Transverse colon (tissue), 4 donors: ENCODE measurements at regions not wholly inside any gene's neighbourhood (a gene's known extent, or its start where the extent isn't known, plus 50 kb on each side); places are given as distances from the start of the nearest gene placed in this dataset.
"Not testable (repeated sequence)": the region's sequence is repeated elsewhere in the genome, so short reads cannot be mapped to it uniquely, and the experiment has no call there.

Source experiments
- DNase-seq: peaks from one replicate; pipeline ENCODE4 v3.0.0-alpha.2; 2019
- H3K27ac ChIP-seq, 4 donors: fragments of 200-600 bp; sonication (generic); 2 replicates each; pipeline ENCODE4 v1.5.1; 2016 to 2018; ENCODE audit warnings: inconsistent platforms in 4 of 4
- H3K27me3 ChIP-seq: fragments of 200-600 bp; sonication (generic); 2 replicates; pipeline ENCODE4 v1.5.1; 2017; ENCODE audit warnings: inconsistent platforms
- H3K36me3 ChIP-seq, 4 donors: fragments of 200-600 bp; sonication (generic); 2 replicates each; pipeline ENCODE4 v1.5.1; 2017 to 2019; ENCODE audit warnings: inconsistent platforms in 4 of 4
- H3K4me1 ChIP-seq, 4 donors: fragments of 200-600 bp; sonication (generic); 2 replicates each; pipeline ENCODE4 v1.5.1; 2017 to 2020; ENCODE audit warnings: inconsistent platforms in 4 of 4
- H3K4me3 ChIP-seq, 4 donors: fragments of 200-600 bp; sonication (generic); 1 replicate in 1 of 4; 2 replicates in 3 of 4; pipeline versions ENCODE4 v1.5.1 to v1.6.1; 2017 to 2019; ENCODE audit warnings: inconsistent platforms in 4 of 4
- H3K9me3 ChIP-seq, 2 donors: fragments of 200-600 bp; sonication (generic); 2 replicates each; pipeline ENCODE4 v1.5.1; 2017 to 2019; ENCODE audit warnings: inconsistent platforms in 2 of 2
- WGBS, 2 donors: methylation state at CpG; one replicate each; pipeline ENCODE4 v1.1.5; 2018; ENCODE audit warnings: low coverage in 1 of 2; 5-methylcytosine and 5-hydroxymethylcytosine counted together
- in situ Hi-C, 4 donors: fragments of 200-750 bp; cut with MboI; loops; one replicate each; pipeline versions ENCODE4 v1.15.0 to v1.15.1; 2017; ENCODE audit warnings: low sequenced_read_pairs in 3 of 4, low pct_ligation_motif_present in 1 of 4, low pct_unique_long_range_greater_than_20kb in 1 of 4
- intact Hi-C: fragments of 100-400 bp; cut with DNase I; formaldehyde crosslinking; loops from one replicate; pipeline ENCODE4 v1.15.1; 2023; ENCODE audit warnings: low total_unique reads

GRCh38 chr9:66046992-66047391, 310.0 kb downstream of the FOXD4L4 start:
- intact Hi-C loops, H3K27ac ChIP-seq, H3K9me3 ChIP-seq, DNase-seq, H3K36me3 ChIP-seq, in situ Hi-C loops, H3K4me1 ChIP-seq, H3K27me3 ChIP-seq, H3K4me3 ChIP-seq: not testable (repeated sequence)
- no CpG with 5 or more reads among the region's 8 CpGs for WGBS, 2 donors

DNA sequence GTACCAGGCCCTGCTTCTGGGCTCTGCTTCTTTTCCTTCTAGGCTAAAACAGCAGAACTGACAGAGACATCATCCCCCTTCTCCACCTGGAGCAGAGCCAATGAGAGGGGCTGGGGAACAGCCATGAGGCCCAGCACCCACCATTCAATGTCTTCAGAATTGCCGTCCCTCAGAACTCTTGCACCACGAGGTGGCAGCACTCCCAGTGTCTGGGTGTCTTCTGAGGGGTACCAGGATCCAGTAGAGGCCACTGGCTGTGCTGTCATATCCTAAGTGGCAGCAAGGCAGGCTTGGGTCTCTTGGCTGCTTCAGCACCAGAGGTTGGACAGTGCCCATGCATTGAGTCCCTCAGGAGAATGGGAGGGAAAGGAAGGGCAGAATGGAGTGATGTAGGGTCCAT, 312.8 kb downstream of the FOXD4L4 start:
- H3K27ac ChIP-seq, H3K27me3 ChIP-seq, DNase-seq, H3K36me3 ChIP-seq, H3K4me3 ChIP-seq, H3K9me3 ChIP-seq, in situ Hi-C loops, H3K4me1 ChIP-seq, intact Hi-C loops: not testable (repeated sequence)
- WGBS, 2 donors: no CpG with 5 or more reads among the region's 2 CpGs

GRCh38 chr9:66054705-66055104, 317.8 kb downstream of the FOXD4L4 start:
- H3K27ac ChIP-seq, H3K4me1 ChIP-seq, in situ Hi-C loops, H3K9me3 ChIP-seq, H3K27me3 ChIP-seq, H3K4me3 ChIP-seq, DNase-seq, H3K36me3 ChIP-seq, intact Hi-C loops: not testable (repeated sequence)
- no CpG with 5 or more reads among the region's 2 CpGs for WGBS, 2 donors

- H3K27me3 ChIP-seq, intact Hi-C loops, DNase-seq, H3K27ac ChIP-seq, H3K4me3 ChIP-seq, H3K36me3 ChIP-seq, H3K9me3 ChIP-seq, in situ Hi-C loops, H3K4me1 ChIP-seq: not testable (repeated sequence)
- no CpG with 5 or more reads among the region's 1 CpG for WGBS, 2 donors
Observed at GRCh38 chr9:66060681-66061080, 323.7 kb downstream of the FOXD4L4 start.

- H3K27ac ChIP-seq, H3K36me3 ChIP-seq, H3K4me3 ChIP-seq, in situ Hi-C loops, H3K9me3 ChIP-seq, H3K4me1 ChIP-seq, DNase-seq, H3K27me3 ChIP-seq, intact Hi-C loops: not testable (repeated sequence)
- WGBS, 2 donors: 0% methylated on average over 1 of the region's 1 CpG; no CpG with 5 or more reads in 1 of the 2 donors
Observed at GRCh38 chr9:66063822-66064221, 326.9 kb downstream of the FOXD4L4 start.

DNA sequence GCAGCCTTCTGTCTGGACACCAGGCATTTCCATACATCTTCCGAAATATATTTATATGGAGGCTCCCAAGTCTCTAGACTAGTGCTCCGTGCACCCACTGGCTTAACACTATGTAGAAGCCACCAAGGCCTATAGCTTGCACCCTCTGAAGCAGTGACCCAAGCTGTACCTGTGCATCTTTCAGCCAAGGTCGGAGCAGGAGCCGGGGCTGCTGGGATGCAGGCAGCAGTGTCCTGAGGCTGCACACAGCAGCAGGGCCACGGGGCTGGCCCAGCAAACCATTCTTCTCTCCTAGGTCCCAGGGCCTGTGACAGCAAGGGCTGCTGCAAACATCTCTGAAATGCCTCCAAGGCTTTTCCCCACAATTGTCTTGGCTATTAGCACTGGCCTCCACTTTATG, 328.8 kb downstream of the FOXD4L4 start:
- H3K4me1 ChIP-seq, H3K36me3 ChIP-seq, intact Hi-C loops, in situ Hi-C loops, H3K27ac ChIP-seq, H3K27me3 ChIP-seq, H3K4me3 ChIP-seq, H3K9me3 ChIP-seq: not testable (repeated sequence)
- WGBS, 2 donors: 65% methylated on average over 4 of the region's 5 CpGs; no CpG with 5 or more reads in 1 of the 2 donors
- peak; percentile 8 for DNase-seq

- intact Hi-C loops, H3K4me1 ChIP-seq, H3K27me3 ChIP-seq, H3K9me3 ChIP-seq, H3K4me3 ChIP-seq, in situ Hi-C loops, H3K36me3 ChIP-seq, H3K27ac ChIP-seq: not testable (repeated sequence)
- DNase-seq: peak; percentile 4
- WGBS, 2 donors: 81% methylated on average over 3 of the region's 4 CpGs; no CpG with 5 or more reads in 1 of the 2 donors
Observed at GRCh38 chr9:66067231-66067630, 330.3 kb downstream of the FOXD4L4 start.

DNA sequence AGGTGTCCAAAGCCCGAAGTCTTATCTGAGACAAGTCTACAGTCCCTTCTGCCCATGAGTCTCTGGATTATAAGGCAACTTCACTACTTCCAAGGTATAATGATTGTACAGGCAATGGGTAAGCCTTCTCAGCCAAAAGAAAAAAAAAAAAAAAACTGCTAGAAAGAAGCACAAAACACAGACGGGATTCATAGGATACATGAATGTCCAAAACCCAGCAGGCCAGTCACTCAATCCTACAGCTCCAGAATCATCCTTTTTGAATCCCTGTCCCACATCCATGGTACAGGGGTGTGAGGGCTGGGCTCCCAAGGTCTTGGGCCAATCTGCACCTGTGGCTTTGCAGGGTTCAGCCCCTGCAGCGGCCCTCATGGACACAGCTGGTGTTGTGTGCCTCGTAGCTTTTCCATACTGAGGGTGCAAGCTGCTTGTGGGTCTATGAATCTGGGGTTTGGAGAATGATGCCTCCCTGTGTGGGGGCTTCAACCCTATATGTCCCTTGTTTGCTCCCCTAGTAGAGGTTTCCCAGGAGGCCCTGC, 331.6 kb downstream of the FOXD4L4 start:
- H3K4me1 ChIP-seq, H3K27ac ChIP-seq, H3K9me3 ChIP-seq, H3K4me3 ChIP-seq, H3K27me3 ChIP-seq, in situ Hi-C loops, H3K36me3 ChIP-seq, intact Hi-C loops, DNase-seq: not testable (repeated sequence)
- 57 to 82% methylated on average over 1 to 2 of the region's 4 CpGs for WGBS, 2 donors

GRCh38 chr9:66069025-66069424, 332.1 kb downstream of the FOXD4L4 start:
- in situ Hi-C loops: not testable (repeated sequence)

DNA sequence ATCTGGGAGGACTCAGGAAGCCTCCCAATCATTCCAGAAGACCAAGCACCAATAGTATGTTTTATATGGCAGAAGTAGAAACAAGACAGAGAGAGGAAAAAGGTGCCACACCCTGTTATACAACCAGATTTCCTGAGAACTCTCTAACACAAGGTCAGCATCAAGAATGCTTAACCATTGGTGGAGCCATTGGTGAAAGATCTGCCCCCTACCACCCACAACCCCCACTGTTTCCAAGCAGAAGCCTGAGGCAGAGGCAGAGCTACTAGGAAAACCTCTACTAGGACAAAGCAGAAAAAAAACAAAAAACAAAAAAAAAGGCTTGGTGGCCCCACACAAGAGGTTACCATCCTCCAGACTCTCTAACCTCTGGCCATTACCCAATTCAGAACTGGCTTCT, 336.2 kb downstream of the FOXD4L4 start:
- DNase-seq, intact Hi-C loops, H3K27me3 ChIP-seq, H3K36me3 ChIP-seq, in situ Hi-C loops, H3K4me1 ChIP-seq, H3K4me3 ChIP-seq, H3K27ac ChIP-seq, H3K9me3 ChIP-seq: not testable (repeated sequence)

More at GRCh38 chr9:66069025-66069424, 332.1 kb downstream of the FOXD4L4 start:
- H3K36me3 ChIP-seq, H3K4me3 ChIP-seq, H3K27me3 ChIP-seq, H3K9me3 ChIP-seq, H3K4me1 ChIP-seq, H3K27ac ChIP-seq, intact Hi-C loops, DNase-seq: not testable (repeated sequence)
- 89% methylated on average over 1 of the region's 2 CpGs; no CpG with 5 or more reads in 1 of the 2 donors for WGBS, 2 donors

DNA sequence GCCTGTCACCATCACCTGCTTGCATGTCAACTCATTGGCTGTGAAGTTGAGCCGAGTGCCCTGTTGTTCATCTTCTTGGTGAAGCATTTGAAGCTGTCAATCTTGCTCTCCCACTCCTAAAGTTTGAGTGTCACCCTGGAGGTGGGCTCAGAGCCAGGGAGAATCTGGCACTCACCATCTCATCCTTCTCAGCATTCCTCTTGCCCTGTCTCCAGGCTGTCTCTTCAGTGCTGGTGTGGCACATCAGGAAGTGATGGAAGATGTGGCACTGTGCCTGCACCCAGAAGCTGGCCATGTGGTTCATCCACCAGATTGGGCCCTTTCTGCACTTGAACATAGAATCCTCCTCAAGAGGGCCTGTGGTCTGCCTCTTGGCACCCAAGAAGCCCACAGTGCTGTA, 345.9 kb downstream of the FOXD4L4 start:
- intact Hi-C loops, DNase-seq, in situ Hi-C loops, H3K36me3 ChIP-seq, H3K4me3 ChIP-seq, H3K27ac ChIP-seq, H3K9me3 ChIP-seq, H3K27me3 ChIP-seq, H3K4me1 ChIP-seq: not testable (repeated sequence)
- WGBS, 2 donors: no CpG with 5 or more reads among the region's 1 CpG
